ENCODE measurements at regions not wholly inside any gene's neighbourhood (a gene's known extent, or its start where the extent isn't known, plus 50 kb on each side); places are given as distances from the start of the nearest gene placed in this dataset.

DNA sequence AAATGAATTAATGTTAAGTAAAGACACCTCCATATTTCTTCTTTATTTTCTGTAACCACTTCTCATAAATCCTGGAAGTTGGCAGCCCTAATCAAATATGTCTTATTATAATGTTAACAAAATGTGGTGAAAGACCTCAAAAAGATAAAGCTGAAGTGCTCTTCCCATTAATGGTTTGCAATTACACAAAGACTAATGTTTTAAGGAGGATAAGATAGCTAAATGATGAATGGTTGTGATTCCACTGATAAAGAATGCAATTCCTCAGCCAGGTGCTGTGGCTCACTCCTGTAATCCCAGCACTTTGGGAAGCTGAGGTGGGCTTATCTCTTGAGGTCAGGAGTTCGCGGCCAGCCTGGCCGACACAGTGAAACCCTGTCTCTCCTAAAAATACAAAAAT is 125.8 kb upstream of the SNX2 start:
- dilution Hi-C loops (cut with MboI; ENCODE audit: extremely low pct_ligation_motif_present, low sequenced_read_pairs) = no loop called here
- H3K9me3 ChIP-seq (replicated peaks; ENCODE audit: control insufficient read depth, insufficient read depth, low read length) = no peaks in the 10 kb centered on the region
- H3K27me3 ChIP-seq (ENCODE audit: control insufficient read depth in 2 of 2, insufficient read depth in 2 of 2, low read length in 2 of 2) = no peaks in the 10 kb centered on the region
- no peak overlapping the region for H3K9ac ChIP-seq (replicated peaks; ENCODE audit: extremely low read depth, insufficient read depth, low read length)
- no peak overlapping the region for H3K4me2 ChIP-seq (ENCODE audit: insufficient read depth, low read length)
- FAIRE-seq = no peak
- TF ChIP-seq JUN (IDR thresholded peaks at IDR 0.05; ENCODE audit: borderline replicate concordance, insufficient read depth, insufficient read length, low read depth) = no peak
- TF ChIP-seq POLR2AphosphoS5 (IDR thresholded peaks at IDR 0.05; ENCODE audit: insufficient read depth, low read depth, low read length) = no peak
- TF ChIP-seq GATA2 (IDR thresholded peaks at IDR 0.05; ENCODE audit: insufficient read depth, insufficient read length, low read depth, low read length) = no peak
- TF ChIP-seq MYC (IDR thresholded peaks at IDR 0.05; ENCODE audit: low read depth, low read length) = no peak
- TF ChIP-seq, protein P1, sequence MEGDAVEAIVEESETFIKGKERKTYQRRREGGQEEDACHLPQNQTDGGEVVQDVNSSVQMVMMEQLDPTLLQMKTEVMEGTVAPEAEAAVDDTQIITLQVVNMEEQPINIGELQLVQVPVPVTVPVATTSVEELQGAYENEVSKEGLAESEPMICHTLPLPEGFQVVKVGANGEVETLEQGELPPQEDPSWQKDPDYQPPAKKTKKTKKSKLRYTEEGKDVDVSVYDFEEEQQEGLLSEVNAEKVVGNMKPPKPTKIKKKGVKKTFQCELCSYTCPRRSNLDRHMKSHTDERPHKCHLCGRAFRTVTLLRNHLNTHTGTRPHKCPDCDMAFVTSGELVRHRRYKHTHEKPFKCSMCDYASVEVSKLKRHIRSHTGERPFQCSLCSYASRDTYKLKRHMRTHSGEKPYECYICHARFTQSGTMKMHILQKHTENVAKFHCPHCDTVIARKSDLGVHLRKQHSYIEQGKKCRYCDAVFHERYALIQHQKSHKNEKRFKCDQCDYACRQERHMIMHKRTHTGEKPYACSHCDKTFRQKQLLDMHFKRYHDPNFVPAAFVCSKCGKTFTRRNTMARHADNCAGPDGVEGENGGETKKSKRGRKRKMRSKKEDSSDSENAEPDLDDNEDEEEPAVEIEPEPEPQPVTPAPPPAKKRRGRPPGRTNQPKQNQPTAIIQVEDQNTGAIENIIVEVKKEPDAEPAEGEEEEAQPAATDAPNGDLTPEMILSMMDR (IDR thresholded peaks at IDR 0.05; ENCODE audit: extremely low read depth in 1 of 2, insufficient read depth in 1 of 2, low read depth in 1 of 2, low read length in 2 of 2) = no peak
- TF ChIP-seq POLR2A (IDR thresholded peaks at IDR 0.05; ENCODE audit: low read depth, low read length) = no peak
- TF ChIP-seq FOS (IDR thresholded peaks at IDR 0.05; ENCODE audit: borderline replicate concordance, insufficient read depth, low read length) = no peak
- TF ChIP-seq, protein P2, sequence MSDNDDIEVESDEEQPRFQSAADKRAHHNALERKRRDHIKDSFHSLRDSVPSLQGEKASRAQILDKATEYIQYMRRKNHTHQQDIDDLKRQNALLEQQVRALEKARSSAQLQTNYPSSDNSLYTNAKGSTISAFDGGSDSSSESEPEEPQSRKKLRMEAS (IDR thresholded peaks at IDR 0.05; ENCODE audit: insufficient read depth, insufficient read length) = no peak
- no peak for TF ChIP-seq EZH2 (IDR thresholded peaks at IDR 0.05; ENCODE audit: borderline replicate concordance, low read depth, low read length, severe bottlenecking)
- DNase-seq (ENCODE audit: low read depth, low spot score) = no peak
- intact Hi-C loops (cut with micrococcal nuclease) = no loop called here
- no peak overlapping the region for H3K27ac ChIP-seq (ENCODE audit: insufficient read depth, low read depth, low read length)
- H3K4me1 ChIP-seq (ENCODE audit: control insufficient read depth, extremely low read depth, insufficient read depth, low read length) = no peaks in the 10 kb centered on the region
- H3K4me3 ChIP-seq (replicated peaks in 1 of 3; ENCODE audit: insufficient read depth in 1 of 3, low read depth in 1 of 3, low read length in 3 of 3) = no peak overlapping the region
- ChIA-PET POLR2A (no interaction called here), CTCF (no interaction called here)
- no TSS peak for BruUV-seq (replicated peaks)
- no peaks in the 10 kb centered on the region for H4K20me1 ChIP-seq (replicated peaks; ENCODE audit: control insufficient read depth, extremely low read depth, insufficient read depth, low read length)
- H3K9me1 ChIP-seq (replicated peaks; ENCODE audit: control insufficient read depth, extremely low read depth, insufficient read depth, low read length) = no peaks in the 10 kb centered on the region
- H3K36me3 ChIP-seq (ENCODE audit: control insufficient read depth in 2 of 2, extremely low read depth in 1 of 2, insufficient read depth in 2 of 2, low read length in 2 of 2) = no peaks in the 10 kb centered on the region
- H2AFZ ChIP-seq (ENCODE audit: low read depth, low read length) = no peak overlapping the region
- no peaks in the 10 kb centered on the region for H3K79me2 ChIP-seq (ENCODE audit: control insufficient read depth, insufficient read depth, low read length)
